GM12872 (cell line): ENCODE measurements at regions not wholly inside any gene's neighbourhood (a gene's known extent, or its start where the extent isn't known, plus 50 kb on each side); places are given as distances from the start of the nearest gene placed in this dataset.
A peak's percentile ranks its signal among the peaks of the same experiment; 100 is the strongest.

ENCODE experiments used
- CTCF ChIP-seq: IDR thresholded peaks from 3 replicates; pipeline ENCODE4 v1.5.1; 2011; ENCODE audit warnings: low read depth, mild to moderate bottlenecking, low read length, moderate library complexity; ENCODE audit not compliant: insufficient read depth

DNA sequence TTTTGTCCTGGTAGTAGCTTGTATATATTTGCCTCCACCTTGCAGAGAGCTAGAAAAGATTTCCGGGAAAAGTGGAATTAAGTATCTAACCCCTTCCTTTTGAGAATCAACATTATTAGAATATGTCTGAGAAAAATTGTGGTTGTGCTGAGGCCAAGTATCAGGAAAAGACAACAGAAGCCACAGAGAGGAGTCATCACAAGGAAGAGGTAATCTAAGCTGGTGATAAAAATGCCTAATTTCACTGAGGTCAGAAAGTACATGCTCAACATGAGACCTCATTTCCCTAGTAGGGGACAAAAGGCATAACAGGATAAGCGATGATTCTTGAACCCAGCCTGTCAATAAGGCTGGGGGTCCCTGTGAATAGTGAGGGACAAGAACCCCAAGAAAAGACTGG, 97.0 kb upstream of the PDE1C start:
- TF ChIP-seq CTCF = no peak

DNA sequence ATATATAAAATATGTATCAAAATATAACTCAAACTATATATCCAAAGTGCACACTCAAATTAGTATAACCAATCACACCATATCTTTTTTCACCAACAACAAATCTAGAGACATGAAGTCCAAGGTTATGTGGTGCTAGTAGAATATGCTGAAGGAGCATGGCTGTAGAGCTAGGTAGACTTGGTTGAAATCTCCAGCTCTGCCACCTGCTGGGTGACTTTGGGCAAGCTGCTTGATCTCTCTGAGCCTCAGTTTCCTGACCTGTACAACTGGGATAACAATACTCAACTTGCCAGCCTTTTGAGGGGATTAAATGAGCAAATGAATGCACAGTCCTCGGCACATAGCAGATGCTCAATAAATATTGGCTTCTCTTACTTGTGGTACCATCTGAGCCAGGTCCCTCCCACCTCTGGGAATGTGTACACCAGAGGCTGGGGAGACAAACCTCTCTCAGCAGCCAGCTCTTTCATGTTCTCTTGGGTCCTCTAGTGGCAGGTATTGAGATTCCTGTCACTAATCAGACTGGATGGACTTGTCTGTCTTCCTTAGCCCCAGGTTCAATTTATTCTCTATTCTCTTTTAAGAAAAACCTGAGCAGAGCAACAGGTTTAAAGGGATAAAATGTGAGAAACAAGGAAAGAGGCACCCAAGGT, 94.3 kb upstream of the PDE1C start:
- peak; percentile 32; the same call in 2 of the 3 replicates for TF ChIP-seq CTCF

GRCh38 chr7:32163896-32164295, 93.7 kb upstream of the PDE1C start:
- TF ChIP-seq CTCF = no peak

DNA sequence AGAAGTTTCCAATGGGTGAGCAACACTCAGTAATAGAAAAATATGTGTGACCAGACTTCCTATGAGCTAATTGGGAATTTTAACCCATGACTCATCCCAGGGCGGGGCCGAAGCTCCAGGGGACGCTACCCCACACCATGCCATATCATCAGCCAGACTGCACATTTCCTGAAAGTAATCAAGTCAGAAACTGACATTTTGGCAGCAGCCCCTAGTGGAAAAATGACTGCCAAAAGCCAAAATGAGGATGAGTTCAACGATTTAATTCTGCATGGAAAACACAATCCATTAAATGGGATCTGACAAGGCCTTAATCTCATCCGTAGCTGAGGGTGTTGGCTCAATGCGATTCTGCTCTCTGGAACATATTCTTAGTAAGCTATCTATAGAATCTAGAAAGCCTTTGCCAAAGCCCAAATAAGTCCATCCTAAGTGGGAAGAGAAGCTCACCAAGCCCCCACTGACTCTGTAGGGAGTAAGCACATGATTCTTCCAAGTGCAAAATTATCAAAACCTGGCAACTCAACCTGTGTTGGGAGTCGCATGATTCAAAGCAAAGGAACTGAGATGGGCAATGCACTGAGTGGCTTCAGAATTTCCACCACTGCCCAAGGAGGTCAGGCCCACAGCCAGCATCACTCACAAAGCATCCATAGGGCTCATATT, 93.1 kb upstream of the PDE1C start:
- no peak for TF ChIP-seq CTCF

- no peak for TF ChIP-seq CTCF
Measured at GRCh38 chr7:32161708-32162107, 91.5 kb upstream of the PDE1C start.

DNA sequence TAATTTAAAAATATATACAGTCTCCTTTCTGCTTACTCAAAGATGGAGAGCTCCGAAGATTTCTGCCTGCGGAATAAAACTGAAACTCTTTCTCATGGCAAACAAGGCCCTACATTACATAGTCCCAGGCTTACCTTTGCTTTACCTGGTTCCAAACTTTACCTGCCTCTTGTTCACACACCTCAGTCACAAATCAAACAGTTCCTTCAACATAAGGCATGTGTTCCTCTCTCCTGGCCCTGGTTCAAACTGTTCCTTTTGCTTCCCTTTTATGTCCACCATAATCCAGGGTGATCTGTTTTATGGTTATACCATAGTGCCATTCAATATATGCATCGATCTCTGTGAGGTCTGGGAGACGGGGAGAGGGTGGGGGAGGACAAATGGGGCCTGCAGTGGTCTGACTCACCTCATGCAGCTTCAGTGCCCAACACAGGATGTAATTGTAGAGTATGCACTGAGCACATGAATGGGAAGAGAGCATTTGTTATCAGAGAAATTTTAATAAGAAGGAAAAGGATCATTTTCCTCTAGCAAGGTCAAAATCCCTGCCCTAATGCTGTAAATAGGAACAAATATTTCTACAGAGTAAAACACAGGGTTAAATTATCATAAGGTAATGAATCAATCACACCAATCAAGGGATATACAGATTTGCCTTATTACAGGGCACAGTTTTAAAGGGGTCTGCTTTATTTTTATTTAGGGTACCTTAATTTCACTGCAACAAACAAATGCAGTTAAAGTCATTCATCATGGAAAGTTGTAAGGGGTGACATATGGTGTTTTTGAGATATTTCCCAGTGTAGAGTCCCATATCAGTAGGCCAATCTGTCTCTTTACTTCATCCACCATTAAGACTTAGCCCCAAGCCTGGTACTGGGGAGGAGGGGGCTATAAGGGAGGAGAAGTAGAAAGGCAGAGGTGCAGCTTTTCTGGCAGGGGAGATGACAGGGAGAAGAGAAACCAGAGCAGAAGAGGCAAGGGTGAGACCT, 88.8 kb upstream of the PDE1C start:
- TF ChIP-seq CTCF = no peak

DNA sequence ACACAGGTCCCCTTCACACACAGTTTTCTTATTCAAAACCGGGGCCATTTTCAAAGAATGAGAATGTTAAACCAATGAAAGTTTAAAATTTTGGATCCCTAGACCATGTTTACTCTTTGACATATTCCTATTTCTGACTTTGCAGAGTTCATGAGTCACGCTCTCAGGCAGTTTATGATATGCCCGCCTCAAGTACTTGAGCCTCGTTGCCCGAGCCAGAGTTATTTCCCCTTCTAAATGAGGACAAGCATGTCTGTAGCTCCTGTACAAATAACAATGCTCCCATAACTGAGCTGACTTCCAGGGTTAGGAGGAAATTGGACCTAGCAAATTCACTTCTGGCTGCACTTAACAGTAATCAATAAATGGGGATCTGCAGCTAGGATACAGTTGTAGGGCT, 87.9 kb upstream of the PDE1C start:
- TF ChIP-seq CTCF = no peak
